Stimulated activated CD4-positive, alpha-beta T cell treated with anti-CD3 and anti-CD28 coated beads, Interleukin-2, amount 100 ng/mL, for 4 hours (primary cell): ENCODE measurements at regions not wholly inside any gene's neighbourhood (a gene's known extent, or its start where the extent isn't known, plus 50 kb on each side); places are given as distances from the start of the nearest gene placed in this dataset.
"Not testable (repeated sequence)": the region's sequence is repeated elsewhere in the genome, so short reads cannot be mapped to it uniquely, and the experiment has no call there.

Experiments used
- DNase-seq: peaks from one replicate; pipeline ENCODE4 v3.0.0-alpha.2; 2020; ENCODE audit warnings: low read depth

DNA sequence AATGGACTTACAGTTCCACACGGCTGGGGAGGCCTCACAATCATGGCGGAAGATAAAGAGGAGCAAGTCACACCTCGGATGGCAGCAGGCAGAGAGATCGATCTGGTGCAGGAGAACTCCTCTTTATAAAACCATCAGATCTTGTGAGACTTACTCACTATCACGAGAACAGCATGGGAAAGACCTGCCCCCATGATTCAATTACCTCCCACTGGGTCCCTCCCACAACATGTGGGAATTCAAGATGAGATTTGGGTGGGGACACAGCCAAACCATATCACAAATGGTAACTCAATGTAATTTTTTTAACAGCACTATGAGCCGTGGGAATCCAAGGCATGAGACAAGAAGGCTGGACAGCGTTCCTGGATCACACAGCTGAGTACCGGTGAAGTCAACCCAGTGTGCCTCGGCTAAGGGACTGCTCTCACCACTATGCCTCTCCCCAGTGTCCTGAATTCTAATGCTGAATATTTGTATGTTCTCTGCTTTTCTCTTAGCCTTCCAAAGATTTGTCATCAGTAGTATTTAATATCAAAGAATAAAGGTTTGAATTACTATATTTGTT lies 84.3 kb downstream of the IRS2 start:
- not testable (repeated sequence) for DNase-seq

GRCh38 chr13:109700176-109700575 lies 86.2 kb downstream of the IRS2 start:
- DNase-seq, result no peak

- no peak for DNase-seq
Observed at GRCh38 chr13:109699628-109700071, 86.7 kb downstream of the IRS2 start.

GRCh38 chr13:109698779-109699178 lies 87.6 kb downstream of the IRS2 start:
- no peak for DNase-seq

GRCh38 chr13:109697936-109698335 lies 88.4 kb downstream of the IRS2 start:
- DNase-seq, result no peak

DNA sequence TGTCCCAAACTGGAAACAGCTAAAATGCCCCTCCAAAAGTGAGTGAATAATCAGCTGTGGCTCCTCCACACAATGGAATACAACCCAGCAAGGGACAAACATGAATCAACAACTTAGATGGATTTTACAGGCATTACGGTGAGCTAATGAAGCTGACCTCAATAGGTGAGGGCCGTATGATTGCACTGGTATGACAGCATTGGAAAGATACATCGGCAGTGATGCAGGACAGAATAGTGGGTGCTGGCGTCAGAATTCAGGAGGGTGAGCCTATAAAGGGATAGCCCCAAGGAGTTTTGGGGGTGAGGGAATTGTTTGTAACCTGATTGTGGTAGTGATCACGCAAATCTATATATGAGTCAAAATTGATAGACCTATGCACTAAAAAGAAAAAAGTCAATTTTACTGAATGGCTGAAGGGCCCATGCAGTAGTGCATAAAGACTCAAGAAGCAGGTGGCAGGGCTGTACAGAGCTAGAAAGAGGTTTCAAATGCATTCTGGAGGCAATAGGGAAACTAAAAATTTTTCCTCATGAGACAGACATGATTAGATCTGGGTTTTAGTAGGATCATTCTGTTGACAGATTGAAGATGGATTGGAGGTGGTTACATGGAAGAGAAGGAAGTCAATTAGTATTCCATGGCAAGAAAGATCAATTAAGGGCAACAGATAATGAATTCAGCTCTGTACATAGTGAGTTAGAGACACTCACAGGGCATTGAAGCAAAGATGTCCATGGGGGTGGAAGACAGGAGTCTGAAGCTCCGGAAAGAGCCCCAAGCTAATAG lies 90.8 kb downstream of the IRS2 start:
- DNase-seq, result no peak

DNA sequence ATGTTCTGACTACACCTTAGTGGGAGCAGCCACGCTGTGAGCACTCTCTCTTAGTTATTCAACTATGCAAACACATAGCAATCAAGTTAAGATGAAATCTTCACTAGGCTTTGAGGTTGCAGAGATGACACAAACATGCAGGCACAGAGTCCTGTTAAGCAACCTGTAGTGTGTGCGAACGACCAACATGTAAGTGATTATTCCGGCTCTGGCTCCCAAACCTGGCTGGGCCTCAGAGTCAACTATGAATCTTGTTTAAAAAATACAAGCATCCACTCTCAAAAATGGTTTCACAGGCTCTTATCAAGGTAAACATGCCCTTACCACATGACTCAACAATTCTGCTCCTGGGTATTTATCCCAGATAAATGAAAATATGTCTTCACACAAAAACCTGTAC lies 91.4 kb downstream of the IRS2 start:
- no peak for DNase-seq

GRCh38 chr13:109693213-109693612 lies 93.2 kb downstream of the IRS2 start:
- no peak for DNase-seq

DNA sequence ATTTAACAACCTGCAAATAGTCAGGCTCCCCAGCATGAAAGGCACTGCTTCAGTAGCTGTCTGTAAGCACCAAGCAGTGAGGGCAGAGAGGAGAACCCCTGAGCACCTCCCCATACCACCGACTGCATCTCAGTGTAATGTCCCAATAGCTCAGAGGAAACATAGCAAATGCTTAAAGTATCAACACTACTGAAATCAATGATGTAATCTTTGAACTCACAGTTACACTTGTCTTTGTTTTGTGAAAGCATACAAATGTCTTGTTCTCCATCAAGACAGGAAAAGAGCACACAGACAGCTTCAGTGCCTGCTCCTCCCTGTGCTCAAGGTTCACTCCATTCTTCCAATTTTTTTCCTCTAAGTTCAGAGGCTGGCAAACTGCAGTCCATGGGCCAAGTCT lies 94.7 kb downstream of the IRS2 start:
- no peak for DNase-seq

- no peak for DNase-seq
Observed at GRCh38 chr13:109687559-109688448, 98.6 kb downstream of the IRS2 start.

DNA sequence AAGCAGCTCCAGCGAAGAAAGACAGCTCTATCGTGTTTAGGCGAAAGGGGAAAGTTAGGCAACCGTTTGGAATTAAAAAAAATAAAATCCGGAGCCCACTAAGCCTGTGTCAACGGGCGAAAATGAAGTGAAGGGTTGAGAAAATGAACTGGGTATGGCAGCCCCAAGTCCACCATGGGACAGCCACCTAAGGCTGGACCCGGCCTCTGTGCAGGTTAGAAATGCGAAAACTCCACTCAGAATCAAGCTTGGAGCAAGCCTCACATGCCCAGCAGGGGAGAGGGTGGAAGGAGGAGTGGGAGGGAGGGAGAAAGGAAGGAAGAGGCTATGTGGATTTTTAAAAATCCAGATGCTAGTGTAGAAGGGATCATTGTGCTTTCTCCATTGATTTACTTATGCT lies 101.2 kb downstream of the IRS2 start:
- no peak for DNase-seq

GRCh38 chr13:109684824-109685202 lies 101.6 kb downstream of the IRS2 start:
- DNase-seq, result no peak

DNA sequence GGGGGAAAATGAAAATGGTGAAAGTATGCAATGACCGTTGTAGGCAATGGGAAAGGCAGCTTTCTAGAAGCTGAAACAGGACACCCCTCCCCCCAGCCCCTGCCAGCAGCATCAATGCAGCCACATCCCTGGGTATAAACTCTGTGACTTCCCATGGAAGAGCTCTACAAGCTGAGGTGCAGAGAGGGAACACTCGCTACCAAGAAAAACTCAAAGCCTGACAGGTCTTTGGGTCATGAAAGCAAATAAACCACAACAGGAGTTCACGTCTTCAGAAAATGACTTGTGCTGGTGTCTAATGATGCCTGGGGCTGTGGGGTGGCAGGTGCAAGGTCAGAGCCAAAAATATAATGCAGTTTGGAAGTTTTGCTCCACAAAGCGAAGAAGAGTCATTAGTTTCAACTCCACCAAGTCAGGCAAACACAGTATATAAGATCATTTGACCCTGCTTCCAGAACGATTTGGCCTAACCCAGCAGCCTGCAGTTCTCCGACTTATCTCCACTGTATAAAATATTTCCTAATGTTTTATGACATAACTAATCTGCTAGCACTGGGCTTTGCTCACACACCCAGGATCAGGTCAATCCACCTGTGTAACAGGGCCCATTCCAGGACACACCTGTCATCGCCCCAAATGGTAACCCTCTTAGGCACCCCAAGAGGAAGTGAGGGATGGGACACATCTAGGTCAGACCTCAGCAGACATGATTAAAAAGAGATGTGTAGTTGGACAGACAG lies 102.1 kb downstream of the IRS2 start:
- no peak for DNase-seq

DNA sequence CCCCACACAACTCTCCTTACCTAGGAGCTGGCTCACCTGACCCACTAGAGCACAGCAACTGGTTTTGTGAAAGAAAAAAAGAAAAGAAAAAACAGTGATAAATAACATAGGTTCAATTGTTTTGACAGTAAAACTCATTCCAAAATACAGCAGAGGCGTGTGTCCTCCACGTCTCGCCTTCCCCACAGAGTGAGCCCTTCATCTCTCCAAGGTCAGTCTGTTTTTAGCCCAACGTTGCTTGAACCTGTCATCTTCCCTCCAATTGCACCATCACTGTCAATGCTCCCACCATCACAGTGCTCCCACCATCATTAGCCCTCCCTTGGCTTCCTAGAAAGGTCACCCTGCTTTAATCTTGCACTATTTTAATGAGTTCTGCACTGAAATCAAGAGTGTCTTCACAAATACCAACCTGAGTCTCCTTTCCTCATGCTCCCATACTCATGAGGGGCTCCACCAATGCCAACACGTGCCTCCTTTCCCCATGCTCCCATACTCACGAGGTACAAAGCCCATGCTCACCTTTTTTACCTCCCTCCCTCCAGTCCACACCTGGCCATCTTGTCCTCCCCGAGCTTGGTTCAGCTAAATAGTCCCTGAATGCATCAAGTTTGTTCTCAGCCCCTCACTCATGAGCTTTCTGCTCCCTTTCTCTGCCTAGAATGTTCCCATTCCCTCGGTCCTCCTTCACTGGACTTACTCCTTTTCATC lies 103.7 kb downstream of the IRS2 start:
- DNase-seq, result no peak

DNA sequence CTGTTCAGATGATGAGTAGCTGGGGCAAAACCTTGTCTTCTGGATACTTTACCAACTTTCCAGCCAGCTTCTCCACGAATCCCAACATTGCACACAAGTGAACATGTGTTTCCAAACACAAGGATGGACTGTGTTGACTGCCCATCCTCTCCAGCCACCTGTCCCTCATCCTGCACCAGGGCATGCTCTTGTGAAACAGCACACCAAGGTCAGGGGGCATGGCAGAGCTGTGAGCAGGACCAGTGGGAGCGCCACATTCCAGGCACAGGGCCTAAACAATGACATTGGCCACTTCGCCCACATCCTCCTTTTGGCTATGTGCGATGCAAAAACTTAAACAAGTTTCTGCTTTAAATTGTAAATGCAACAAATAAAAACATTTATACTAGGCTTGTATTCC lies 105.5 kb downstream of the IRS2 start:
- no peak for DNase-seq

- no peak for DNase-seq
Observed at GRCh38 chr13:109680288-109680687, 106.1 kb downstream of the IRS2 start.

- no peak for DNase-seq
Observed at GRCh38 chr13:109678459-109678858, 107.9 kb downstream of the IRS2 start.

DNA sequence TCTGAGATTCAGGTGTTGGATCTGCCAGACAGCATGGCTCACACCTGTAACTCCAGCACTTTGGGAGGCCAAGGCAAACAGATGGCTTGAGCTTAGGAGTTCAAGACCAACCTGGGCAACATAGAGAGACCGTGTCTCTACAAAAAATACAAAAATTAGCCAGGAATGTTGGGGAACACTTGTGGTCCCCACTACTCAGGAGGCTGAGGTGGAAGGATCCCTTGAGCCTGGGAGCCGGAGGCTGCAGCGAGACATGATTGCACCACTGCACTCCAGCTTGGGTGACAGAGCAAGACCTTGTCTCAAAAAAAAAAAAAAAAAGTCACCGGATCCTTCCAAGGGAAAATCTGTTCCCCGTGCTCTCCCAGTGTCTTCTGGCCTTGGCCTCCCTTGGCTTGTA lies 109.2 kb downstream of the IRS2 start:
- DNase-seq, result no peak

GRCh38 chr13:109673477-109673876 lies 112.9 kb downstream of the IRS2 start:
- no peak for DNase-seq

GRCh38 chr13:109672545-109672944 lies 113.8 kb downstream of the IRS2 start:
- no peak for DNase-seq

GRCh38 chr13:109671919-109672318 lies 114.5 kb downstream of the IRS2 start:
- DNase-seq, result no peak

GRCh38 chr13:109670776-109671175 lies 115.6 kb downstream of the IRS2 start:
- no peak for DNase-seq
